HFFc6 (cell line): ENCODE measurements at regions not wholly inside any gene's neighbourhood (a gene's known extent, or its start where the extent isn't known, plus 50 kb on each side); places are given as distances from the start of the nearest gene placed in this dataset.

Source experiments
- DNase-seq: peaks from one replicate; pipeline ENCODE4 v3.0.0-alpha.2; 2018
- H3K27ac Mint-ChIP-seq: 2 replicates; pipeline ENCODE4 v1.8.0; 2020; ENCODE audit warnings: mild to moderate bottlenecking, mixed read lengths
- H3K27me3 Mint-ChIP-seq: 2 replicates; pipeline ENCODE4 v1.8.0; 2021; ENCODE audit warnings: mild to moderate bottlenecking, moderate library complexity, mixed read lengths; ENCODE audit not compliant: insufficient read depth
- H3K36me3 Mint-ChIP-seq: 2 replicates; pipeline ENCODE4 v1.8.0; 2021; ENCODE audit warnings: low read depth, mixed read lengths
- H3K4me1 Mint-ChIP-seq: 2 replicates; pipeline ENCODE4 v1.8.0; 2020; ENCODE audit warnings: low read depth, mixed read lengths
- H3K4me3 Mint-ChIP-seq: 2 replicates; pipeline ENCODE4 v1.8.0; 2020; ENCODE audit warnings: mild to moderate bottlenecking, moderate library complexity, mixed read lengths
- H3K9me3 Mint-ChIP-seq: 2 replicates; pipeline ENCODE4 v1.8.0; 2020; ENCODE audit warnings: mild to moderate bottlenecking, mixed read lengths
- TF ChIP-seq, protein P1 (sequence below): fragments of 200-600 bp; sonication (generic); IDR thresholded peaks from 2 replicates; pipeline ENCODE4 v1.5.0; 2021; ENCODE audit warnings: antibody characterized with exemption, mild to moderate bottlenecking

- DNase-seq = no peak
- TF ChIP-seq, protein P1, sequence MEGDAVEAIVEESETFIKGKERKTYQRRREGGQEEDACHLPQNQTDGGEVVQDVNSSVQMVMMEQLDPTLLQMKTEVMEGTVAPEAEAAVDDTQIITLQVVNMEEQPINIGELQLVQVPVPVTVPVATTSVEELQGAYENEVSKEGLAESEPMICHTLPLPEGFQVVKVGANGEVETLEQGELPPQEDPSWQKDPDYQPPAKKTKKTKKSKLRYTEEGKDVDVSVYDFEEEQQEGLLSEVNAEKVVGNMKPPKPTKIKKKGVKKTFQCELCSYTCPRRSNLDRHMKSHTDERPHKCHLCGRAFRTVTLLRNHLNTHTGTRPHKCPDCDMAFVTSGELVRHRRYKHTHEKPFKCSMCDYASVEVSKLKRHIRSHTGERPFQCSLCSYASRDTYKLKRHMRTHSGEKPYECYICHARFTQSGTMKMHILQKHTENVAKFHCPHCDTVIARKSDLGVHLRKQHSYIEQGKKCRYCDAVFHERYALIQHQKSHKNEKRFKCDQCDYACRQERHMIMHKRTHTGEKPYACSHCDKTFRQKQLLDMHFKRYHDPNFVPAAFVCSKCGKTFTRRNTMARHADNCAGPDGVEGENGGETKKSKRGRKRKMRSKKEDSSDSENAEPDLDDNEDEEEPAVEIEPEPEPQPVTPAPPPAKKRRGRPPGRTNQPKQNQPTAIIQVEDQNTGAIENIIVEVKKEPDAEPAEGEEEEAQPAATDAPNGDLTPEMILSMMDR = no peak
- no peaks in the 10 kb centered on the region for H3K27me3 Mint-ChIP-seq
- H3K27ac Mint-ChIP-seq = no peak overlapping the region
- H3K36me3 Mint-ChIP-seq = no peaks in the 10 kb centered on the region; the same call in 1 of the 2 replicates
- peaks cover 27% of the 10 kb centered on the region for H3K9me3 Mint-ChIP-seq
- no peaks in the 10 kb centered on the region for H3K4me1 Mint-ChIP-seq
- H3K4me3 Mint-ChIP-seq = no peak overlapping the region
Observed at GRCh38 chr10:130809181-130809580, 502.3 kb downstream of the TCERG1L start.

DNA sequence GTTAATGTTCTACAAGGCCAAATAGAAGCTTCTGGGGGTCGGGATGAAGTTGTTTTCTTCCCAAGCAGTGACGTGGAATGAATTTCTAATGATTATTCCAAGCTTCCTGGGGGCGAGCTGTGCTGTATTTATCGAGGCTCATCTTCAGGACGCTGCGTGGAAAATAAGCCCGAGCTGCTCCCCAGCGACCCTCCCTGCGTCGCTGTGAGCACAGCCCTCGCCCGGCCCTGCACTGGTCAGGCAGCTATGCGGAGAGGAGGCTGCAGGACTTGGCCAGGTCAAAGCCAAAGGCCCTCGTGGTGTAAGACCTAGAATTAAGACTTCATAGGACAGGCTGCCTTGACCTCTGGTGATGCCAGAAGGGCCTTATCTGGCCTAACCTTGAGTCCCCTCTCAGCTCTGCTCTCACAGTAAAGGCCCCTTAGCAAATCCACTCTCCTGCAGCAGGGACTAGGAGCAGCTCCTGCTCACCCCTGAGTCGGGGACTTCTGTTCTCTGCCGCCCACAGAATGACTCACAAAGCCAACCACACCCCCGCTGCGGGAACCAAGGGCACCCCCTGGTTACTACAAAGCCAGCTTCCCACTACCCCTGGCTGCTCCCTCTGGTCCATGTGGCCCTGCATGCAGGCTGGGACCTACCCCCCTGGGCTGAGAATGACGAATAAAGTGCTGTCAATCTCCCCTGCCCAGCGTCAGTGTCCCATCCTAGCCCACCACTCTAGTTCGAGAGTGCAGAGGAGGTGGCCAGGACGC is 501.6 kb downstream of the TCERG1L start:
- Mint-ChIP-seq H3K4me3 (no peak overlapping the region), H3K27ac (no peak overlapping the region), H3K9me3 (peaks cover 27% of the 10 kb centered on the region), H3K4me1 (no peaks in the 10 kb centered on the region), H3K36me3 (no peaks in the 10 kb centered on the region), H3K27me3 (no peaks in the 10 kb centered on the region)
- DNase-seq = no peak
- TF ChIP-seq, protein P1 = no peak

- Mint-ChIP-seq H3K4me1 (no peaks in the 10 kb centered on the region), H3K36me3 (no peaks in the 10 kb centered on the region), H3K9me3 (peaks cover 27% of the 10 kb centered on the region), H3K4me3 (no peak overlapping the region), H3K27me3 (no peaks in the 10 kb centered on the region), H3K27ac (no peak overlapping the region)
- TF ChIP-seq, protein P1 = no peak
- no peak for DNase-seq
Observed at GRCh38 chr10:130810856-130811255, 500.7 kb downstream of the TCERG1L start.

GRCh38 chr10:130812381-130813148 is 499.0 kb downstream of the TCERG1L start:
- TF ChIP-seq, protein P1 = no peak
- Mint-ChIP-seq H3K27ac (no peak overlapping the region), H3K4me3 (no peak overlapping the region), H3K4me1 (no peaks in the 10 kb centered on the region), H3K9me3 (peaks cover 37% of the 10 kb centered on the region), H3K36me3 (no peaks in the 10 kb centered on the region), H3K27me3 (no peaks in the 10 kb centered on the region; the same call in 1 of the 2 replicates)
- DNase-seq = no peak

GRCh38 chr10:130814610-130815009 is 496.9 kb downstream of the TCERG1L start:
- Mint-ChIP-seq H3K9me3 (peaks cover 51% of the 10 kb centered on the region), H3K36me3 (no peaks in the 10 kb centered on the region), H3K27ac (no peak overlapping the region), H3K4me1 (no peaks in the 10 kb centered on the region), H3K27me3 (no peaks in the 10 kb centered on the region; the same call in 1 of the 2 replicates), H3K4me3 (no peak overlapping the region)
- TF ChIP-seq, protein P1 = no peak
- no peak for DNase-seq
